Head of caudate nucleus (tissue), 42 donors: ENCODE measurements at regions not wholly inside any gene's neighbourhood (a gene's known extent, or its start where the extent isn't known, plus 50 kb on each side); places are given as distances from the start of the nearest gene placed in this dataset.

Source experiments
- DNase-seq, 42 donors: peaks; one replicate each; pipeline versions ENCODE4 v3.0.0 to v3.0.0-alpha.2; 2020 to 2021; ENCODE audit warnings: mixed read lengths in 7 of 42
- intact Hi-C: fragments of 100-400 bp; cut with DNase I; formaldehyde crosslinking; loops from one replicate; pipeline ENCODE4 v1.15.0; 2022

DNA sequence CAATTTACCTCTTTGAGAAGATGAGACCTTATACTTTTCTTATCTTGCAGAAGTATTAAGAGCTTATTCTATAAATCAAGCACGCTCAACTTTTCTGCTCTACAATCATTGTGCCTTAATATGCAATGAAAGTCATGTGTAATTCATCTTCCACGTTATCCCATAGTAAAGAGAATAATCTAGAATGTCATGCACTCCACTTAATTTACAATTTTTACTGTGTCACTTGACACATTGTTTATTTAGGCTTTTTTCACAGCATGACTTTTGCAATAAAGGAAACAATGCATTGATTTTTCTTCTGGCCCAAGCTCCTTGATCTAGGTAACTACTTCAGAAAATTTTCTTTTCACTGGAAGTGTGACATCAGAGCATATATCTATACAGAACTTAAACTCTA, 290.9 kb downstream of the HHIPL2 start:
- intact Hi-C loops = no loop called here

DNA sequence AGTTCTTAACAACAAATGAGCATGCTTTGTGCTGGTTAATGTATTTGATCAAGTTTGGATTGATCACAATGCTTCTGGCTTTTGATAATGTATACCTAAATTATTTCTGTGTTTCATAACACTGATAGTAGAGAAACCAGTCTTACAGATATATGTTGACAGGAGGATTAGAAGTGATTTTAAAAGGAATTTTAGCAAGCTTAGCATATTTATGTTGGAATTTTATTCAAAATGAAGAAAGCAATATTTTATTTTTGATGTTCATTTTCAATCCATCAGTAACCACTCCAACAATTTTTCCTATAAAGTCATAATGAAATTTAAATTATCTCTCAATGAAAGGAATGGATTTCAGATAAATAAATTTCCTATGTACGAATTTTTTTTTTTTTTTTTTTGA, 291.8 kb downstream of the HHIPL2 start:
- no peak for DNase-seq
- intact Hi-C loops = no loop called here

More for the DNA sequence above, 290.9 kb downstream of the HHIPL2 start:
- DNase-seq = no peak

DNA sequence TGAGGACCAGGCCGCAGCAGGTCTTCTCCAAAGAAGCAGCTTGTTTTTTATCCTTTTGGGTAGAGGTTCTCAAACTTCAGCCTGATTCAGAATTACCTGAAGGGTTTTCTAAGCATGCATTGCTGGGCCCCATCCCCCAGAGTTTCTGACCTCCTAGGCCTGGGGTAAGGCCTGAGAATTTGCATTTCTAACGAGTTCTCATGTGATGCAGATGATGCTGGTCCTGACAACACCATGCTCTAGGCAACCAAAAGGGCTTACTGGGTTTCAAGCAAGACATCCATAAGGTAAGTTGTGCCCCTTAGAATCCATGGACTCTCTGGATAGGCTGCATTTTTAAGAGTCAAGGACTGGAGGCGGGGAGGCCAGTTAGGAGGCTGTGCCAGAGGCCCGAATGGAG, 295.1 kb downstream of the HHIPL2 start:
- intact Hi-C loops = no loop called here
- no peak for DNase-seq

DNA sequence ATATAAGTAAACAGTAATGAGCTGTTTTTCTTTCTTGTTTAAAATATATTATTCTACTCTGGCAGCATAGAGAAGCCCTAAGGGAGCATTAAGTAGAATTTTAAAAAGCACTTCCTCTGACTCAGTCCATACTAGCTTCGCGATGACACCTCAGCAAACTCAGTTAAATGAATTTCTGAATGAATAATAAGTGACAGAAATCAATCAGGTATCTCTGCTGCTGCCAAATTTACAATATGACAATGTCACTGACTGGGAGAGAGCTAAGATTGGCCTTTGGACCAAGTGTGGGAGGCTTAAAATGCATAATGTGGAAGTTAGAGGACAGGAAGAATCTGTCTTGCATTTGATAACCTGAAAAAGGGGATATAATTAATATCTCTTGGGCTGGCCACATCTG, 296.1 kb downstream of the HHIPL2 start:
- intact Hi-C loops = no loop called here
- DNase-seq = no peak

DNA sequence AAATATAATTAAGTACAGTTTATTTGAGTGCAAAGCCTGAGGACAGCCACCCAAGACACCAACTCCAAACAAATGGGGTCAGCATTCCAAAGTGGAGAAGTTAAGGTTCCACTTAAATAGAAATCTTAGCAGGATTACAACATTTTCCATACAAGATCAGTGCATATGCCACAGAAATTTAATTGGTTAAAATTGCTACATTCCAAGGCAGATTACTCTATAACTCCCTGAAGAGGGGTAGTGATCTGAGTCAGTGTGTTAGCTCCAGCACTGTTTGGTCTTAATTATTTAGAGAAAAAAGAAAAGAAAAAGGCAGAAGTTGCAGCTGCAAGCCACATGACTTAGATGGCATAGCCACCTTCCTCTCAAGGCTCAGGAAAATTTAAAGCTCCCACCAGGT, 297.5 kb downstream of the HHIPL2 start:
- DNase-seq = no peak
- intact Hi-C loops = no loop called here

DNA sequence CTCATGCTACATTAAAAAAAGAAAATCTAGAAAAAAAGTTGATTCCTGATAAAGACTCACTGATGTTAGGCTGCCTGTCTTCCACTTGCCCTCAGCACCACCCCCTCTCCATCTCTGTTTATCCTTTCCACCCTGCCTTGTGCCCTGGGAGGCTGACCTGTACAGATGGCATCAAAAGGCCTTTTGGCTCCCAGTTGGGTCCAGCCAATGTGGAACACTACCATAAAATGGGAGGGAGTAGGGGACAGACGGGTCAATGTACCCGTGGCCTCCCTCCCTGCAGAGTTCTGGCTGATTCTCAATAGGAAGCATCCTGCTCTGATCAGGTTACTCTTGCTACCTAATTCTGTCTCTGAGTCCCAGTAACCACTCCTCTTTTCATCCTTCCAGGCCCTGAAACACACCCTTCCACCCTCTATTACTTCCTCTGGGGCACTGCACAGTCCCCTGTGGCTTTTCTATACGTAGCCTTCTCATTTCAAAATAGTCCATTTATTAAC, 300.0 kb downstream of the HHIPL2 start:
- DNase-seq = no peak
- intact Hi-C loops = no loop called here

DNA sequence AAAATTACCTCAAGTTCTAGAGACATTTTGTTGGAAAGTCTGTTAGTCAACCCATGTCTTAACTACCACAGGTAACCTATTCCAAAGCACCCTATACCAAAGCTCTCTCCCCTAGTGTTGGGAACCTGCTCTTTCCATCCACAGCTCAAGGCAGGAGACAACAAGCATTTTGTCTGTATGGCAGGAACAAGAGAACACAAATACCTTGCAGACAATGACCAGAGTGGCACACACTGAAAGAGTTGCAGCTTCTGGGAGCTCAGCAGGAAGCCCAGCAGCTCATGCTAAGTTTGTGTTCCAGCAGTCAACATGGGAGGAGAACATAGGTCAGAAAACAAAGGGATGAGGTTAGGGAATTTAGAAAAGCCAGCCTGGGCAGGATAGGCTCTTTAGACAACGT, 300.8 kb downstream of the HHIPL2 start:
- intact Hi-C loops = no loop called here
- no peak for DNase-seq

DNA sequence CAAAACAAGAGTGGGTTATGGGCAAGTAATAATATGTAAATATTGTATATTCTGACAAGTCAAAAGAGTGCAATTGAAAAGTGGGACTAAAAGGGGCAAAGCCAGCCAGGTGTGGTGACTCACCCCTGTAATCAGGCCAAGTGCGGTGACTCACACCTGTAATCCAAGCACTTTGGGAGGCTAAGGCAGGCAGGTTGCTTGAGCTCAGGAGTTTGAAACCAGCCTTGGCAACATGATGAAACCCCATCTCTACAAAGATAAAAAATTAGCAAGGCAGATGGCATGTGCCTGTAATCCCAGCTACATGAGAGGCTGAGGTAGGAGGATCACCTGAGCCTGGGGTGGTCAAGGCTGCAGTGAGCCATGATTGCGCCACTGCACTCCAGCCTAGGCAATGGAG, 304.0 kb downstream of the HHIPL2 start:
- intact Hi-C loops = no loop called here
- no peak for DNase-seq

DNA sequence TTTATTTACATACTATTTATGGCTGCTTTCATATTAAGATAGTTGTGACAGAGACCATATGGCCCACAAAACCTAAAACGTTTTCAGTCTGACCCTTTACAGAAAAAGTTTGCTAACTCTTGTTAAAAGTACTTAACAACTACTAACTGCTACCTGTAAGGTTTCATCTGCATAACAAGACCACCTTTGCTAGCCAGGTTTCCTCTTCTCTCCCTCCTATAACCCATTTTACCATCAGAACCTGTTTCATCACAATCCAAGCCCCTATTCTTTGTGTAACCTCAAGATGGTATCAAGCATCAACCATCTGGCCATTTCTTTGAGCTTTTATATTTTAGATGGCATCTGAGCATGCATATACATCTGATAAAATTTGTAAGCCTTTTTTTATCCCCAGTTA, 305.4 kb downstream of the HHIPL2 start:
- intact Hi-C loops = no loop called here
- DNase-seq = no peak

DNA sequence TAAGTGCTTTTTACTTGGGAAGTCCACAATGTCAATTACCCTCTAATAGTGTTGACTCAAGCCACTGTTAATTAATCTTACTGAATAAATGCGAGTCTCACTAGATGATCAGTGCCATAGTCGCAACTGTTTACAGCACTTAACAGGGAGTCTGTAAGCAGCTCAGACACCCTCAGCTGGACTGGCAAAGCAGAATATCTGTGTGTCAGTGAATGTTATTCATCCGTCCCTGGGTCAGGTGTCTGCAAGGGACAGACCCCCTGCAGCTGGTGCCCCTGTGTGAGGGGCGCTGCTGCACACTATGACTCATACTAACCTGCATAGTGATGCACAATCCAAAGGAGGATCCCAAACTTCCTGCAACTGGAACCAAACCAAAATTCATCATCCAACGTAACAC, 306.5 kb downstream of the HHIPL2 start:
- no peak for DNase-seq
- intact Hi-C loops = no loop called here

DNA sequence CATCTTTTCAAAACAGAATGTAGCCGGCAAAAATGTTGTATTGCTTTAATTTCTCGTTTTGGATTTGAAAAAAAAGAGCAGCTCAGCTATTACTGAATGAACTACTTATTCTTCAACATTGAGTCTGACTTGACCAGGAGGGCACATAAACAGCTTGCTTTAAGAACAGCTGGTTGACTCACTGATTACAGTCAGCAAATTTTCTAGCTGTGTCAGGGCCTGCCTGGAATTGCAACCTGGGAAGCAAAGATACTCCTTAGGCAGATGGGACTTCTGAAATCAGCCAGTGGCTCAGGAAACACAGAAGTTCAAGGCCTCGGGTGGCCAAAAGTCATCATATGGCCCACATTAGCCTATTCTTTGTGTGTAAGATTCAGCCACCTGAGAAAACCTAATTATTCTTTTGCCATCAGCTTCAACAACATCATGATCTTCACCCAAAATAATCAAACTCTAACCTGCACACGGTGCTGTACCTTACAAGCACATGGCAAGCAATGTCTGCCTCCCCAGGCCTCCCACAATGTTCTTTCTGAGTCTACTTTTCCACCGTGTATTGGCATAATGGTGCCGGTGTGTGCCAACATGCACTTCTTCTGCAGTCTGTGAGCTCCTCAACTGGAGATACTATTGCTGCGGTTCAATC, 307.2 kb downstream of the HHIPL2 start:
- intact Hi-C loops = no loop called here
- no peak for DNase-seq

DNA sequence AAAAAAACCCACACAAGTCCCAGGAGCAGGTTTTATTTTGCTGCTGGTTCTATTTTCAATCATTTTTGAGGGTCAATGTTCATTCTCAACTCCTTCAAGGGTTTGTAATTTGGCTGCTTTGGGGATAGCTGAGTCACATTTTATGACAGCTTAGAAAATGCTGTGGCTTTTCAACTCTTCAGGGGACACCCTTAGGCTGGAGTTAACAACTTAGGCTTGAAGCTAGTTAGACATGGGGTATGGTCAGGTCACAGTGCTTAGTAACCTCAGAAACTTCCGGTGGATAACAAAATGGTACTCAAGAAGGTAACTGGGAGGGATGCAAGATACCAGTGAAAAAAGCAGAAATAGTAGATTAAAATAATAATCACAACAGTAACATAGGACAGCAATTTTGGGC, 308.8 kb downstream of the HHIPL2 start:
- no peak for DNase-seq
- intact Hi-C loops = no loop called here

DNA sequence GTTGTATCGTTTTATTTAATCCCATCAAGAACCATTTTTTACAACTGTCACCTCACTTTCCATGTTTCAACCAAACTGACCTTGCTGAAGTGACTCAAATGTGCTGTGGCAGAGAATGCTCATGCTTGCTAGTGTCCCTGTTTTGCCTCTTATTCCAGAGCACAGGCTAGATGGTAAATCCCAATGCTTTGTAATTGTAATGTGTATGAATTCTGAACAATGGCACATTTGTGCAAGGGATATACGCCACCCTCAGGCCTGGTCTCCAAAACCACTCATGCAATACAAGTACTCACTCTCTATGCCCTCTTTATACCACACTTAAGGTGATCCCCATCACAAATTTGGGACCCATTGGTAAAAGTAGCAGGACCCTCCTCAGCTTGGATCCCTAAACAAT, 313.6 kb downstream of the HHIPL2 start:
- intact Hi-C loops = no loop called here
- peak in 1 of 42 donors; percentile 6 for DNase-seq

DNA sequence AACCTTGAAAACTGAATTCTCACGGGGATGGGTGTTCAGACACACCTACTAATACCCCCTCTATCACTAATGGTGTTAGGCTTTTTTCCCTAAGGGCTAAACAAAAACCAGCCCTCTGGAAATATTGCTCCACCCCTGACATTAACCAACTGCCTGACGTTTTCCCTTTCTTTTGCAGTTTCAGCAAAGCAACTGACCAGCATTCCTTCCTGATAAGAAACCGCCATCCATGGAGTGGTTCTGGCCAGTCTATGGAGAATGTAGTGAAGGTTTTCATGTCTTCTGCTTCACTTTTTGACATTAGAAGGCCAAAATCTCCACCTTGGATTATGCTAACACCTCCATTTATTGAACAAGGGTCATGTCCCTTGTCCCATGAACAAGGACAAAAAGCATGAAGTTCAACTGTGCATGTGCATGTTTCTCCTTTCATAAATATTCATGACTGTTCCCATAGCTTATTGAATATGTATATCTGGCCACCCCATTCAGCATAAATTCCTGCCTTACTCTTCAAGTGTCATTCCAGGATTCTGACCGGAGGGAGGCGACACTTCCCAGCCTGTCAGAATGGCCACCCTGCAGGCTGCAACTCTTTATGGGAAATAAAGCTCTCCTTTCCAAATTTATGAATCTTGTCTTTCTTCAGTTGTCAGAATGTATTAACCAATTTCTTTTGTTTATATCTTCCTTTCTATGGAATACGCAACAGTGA, 314.3 kb downstream of the HHIPL2 start:
- no peak for DNase-seq
- intact Hi-C loops = no loop called here

DNA sequence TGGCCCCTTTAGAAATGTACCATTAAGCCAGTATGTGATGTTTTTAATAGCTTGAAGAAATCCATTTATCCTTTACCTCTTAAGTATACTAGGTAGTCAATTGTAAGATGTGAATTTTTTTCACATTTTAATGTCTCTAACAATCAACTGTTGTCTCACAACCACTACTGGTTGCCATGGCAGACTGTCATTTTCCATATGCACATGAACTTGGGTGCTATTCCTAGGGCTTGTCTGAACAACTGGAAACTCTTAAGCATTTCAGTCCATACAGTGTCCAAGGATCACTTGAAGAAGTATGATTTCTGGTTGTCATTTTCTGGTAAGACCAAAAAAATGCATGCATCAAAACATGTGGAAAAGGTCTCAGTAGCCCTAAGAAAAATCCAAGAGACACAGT, 315.1 kb downstream of the HHIPL2 start:
- intact Hi-C loops = no loop called here
- no peak for DNase-seq

DNA sequence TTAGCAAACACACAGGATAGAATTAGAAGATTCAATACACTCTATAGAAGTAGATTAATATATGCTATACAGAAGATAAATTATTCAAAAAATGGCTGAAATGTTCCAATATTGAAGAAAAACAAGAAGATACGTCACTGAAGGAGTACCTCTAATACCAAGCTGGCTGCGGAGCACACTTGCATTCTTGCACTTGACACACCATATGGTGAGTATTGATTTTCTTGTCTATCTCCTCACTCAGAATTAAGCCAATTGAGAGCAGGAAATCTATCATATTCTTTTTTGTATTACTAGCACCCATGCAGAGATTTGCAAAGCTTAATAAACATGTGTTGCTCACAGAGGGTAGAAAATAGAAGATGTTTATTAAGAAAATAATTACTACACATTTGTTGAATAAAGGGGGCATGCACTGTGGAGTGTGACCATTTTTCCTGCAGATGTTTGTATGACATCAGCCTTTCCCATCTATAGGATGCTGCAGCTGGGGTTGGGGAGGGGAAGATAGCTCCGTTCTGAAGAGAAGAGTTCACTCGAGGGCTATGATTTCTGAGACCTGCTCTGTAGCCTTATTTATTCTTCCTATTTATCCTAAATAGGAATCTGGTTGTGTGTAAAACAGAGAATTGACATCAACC, 318.1 kb downstream of the HHIPL2 start:
- no peak for DNase-seq
- intact Hi-C loops = no loop called here

DNA sequence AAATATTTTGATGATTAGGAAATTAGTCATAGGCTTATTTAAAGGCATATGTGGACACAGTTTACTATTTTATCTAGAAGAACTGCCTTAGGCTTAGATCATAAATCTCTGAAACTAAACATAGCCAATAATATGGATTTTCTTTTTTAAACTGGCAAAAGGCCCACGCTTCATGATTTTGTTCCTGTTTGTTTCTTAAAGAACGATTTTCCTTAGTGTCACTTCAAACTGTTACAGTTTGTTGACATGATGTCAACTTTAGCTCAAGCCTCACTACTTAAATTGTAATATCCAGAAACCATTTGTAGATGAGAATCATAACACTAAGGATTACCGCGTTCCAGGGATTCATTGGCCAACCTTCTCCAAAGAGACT, 322.6 kb downstream of the HHIPL2 start:
- intact Hi-C loops = no loop called here
- no peak for DNase-seq

DNA sequence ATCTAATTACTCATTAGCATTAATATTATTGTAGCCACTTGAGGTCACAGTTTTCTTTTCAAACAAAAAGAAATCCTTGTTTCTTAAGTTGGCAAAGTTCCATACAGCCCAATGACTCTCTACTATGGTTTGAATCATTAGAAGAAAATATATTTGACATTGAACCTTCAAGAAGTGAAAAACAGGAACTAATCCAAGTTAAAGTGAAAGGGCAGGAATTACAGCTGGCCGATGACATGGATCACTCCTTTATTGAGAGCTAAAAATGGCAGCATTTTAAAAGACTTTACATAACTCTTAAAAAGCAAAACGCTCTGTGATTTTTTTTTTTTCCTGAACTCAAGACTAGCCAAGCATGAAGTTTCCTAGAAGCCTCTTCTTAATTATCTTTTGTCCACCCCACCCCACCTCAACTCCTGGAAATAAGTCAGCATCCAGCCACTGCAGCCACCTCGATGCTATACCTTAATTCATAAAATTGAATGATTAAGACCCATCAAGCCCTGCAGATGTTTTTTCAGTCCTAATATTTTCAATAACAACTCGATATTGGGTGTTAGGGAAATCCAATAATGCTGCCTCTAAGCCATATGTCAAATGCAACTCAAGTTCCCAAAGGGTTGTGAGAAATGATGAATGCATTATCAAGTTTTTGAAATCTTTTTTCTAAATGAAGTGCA, 323.1 kb downstream of the HHIPL2 start:
- no peak for DNase-seq
- intact Hi-C loops = no loop called here

DNA sequence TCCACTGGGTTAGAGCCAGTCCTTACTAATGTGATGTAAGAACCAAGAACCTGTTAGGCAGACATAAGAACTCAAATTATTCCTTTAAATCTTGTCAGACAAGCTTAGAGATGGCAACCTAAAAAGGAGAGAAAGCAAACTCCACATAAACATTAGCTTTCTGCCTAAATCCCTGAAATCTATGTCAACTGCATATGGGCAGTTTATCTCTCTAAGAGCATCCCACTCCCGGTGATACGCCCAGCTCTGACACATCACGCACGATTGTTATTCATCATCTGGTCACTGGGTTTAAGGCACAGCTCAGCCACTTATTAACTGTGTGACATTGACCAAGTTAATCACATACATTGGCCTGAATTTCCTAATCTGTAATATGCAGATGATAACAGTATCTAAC, 323.7 kb downstream of the HHIPL2 start:
- intact Hi-C loops = no loop called here
- DNase-seq = no peak

DNA sequence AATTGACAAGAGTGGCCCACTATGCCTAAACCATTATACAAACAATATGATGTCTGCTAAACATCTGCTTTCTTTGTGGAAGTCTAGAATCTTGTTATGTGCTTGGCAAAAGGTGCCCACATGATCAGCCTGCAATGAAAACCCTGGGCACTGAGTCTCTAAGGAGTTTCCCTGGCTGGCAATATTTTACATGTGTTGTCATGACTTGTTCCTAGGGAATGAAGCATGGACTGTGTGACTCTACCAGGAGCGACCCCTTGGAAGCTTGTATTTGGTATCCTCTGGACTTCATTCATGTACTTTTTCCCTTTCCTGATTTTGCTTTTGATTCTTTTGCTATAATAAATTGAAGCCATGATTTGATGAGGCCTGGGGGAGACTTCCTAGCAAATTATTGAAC, 324.9 kb downstream of the HHIPL2 start:
- intact Hi-C loops = no loop called here
- DNase-seq = no peak
